ENCODE measurements at regions not wholly inside any gene's neighbourhood (a gene's known extent, or its start where the extent isn't known, plus 50 kb on each side); places are given as distances from the start of the nearest gene placed in this dataset.

GRCh38 chr14:58725226-58725625 is 87.5 kb downstream of the DACT1 start (continued):
- TF ChIP-seq CTCF (IDR thresholded peaks at IDR 0.05; ENCODE audit: control extremely low read depth in 1 of 3, insufficient read depth in 1 of 3, low read depth in 1 of 3, low read length in 3 of 3): no peak
- TF ChIP-seq TCF12 (IDR thresholded peaks at IDR 0.05; ENCODE audit: low read depth, low read length): no peak
- TF ChIP-seq CHD1 (IDR thresholded peaks at IDR 0.05; ENCODE audit: low read depth, low read length): no peak
- TF ChIP-seq NANOG (IDR thresholded peaks at IDR 0.05; ENCODE audit: insufficient read depth, low read depth, low read length, poor library complexity, severe bottlenecking): no peak
- no peak for TF ChIP-seq MAX (IDR thresholded peaks at IDR 0.05)
- TF ChIP-seq SIX5 (IDR thresholded peaks at IDR 0.05; ENCODE audit: low read depth, low read length): no peak
- no peak for TF ChIP-seq E2F6 (IDR thresholded peaks at IDR 0.05)
- no peak for TF ChIP-seq JUN (IDR thresholded peaks at IDR 0.05; ENCODE audit: low read depth, low read length)
- no peak for TF ChIP-seq CREB1 (IDR thresholded peaks at IDR 0.05)
- TF ChIP-seq EZH2 (IDR thresholded peaks at IDR 0.05; ENCODE audit: low read depth, low read length, severe bottlenecking): no peak
- TF ChIP-seq TEAD4 (IDR thresholded peaks at IDR 0.05; ENCODE audit: low read depth, low read length): no peak
- TF ChIP-seq SP2 (IDR thresholded peaks at IDR 0.05; ENCODE audit: low read length): no peak
- TF ChIP-seq RAD21 (IDR thresholded peaks at IDR 0.05 in 1 of 2, conservative IDR thresholded peaks at IDR 0.05 in 1 of 2; ENCODE audit: low read depth in 2 of 2, low read length in 2 of 2): no peak
- no peak for TF ChIP-seq MAFK (IDR thresholded peaks at IDR 0.05; ENCODE audit: low read depth, low read length)
- no peak for TF ChIP-seq CTBP2 (IDR thresholded peaks at IDR 0.05; ENCODE audit: borderline replicate concordance, insufficient read depth, insufficient read length, low read length)
- TF ChIP-seq PHF8 (conservative IDR thresholded peaks at IDR 0.05; ENCODE audit: low read depth, low read length): no peak
- TF ChIP-seq CHD2 (IDR thresholded peaks at IDR 0.05; ENCODE audit: low read length): no peak
- TF ChIP-seq YY1 (IDR thresholded peaks at IDR 0.05; ENCODE audit: low read depth, low read length): no peak
